Ishikawa (cell line): ENCODE measurements at regions not wholly inside any gene's neighbourhood (a gene's known extent, or its start where the extent isn't known, plus 50 kb on each side); places are given as distances from the start of the nearest gene placed in this dataset.

ENCODE experiments used
- CEBPB ChIP-seq: IDR thresholded peaks from 2 replicates; pipeline ENCODE4 v1.6.1; 2012
- CREB1 ChIP-seq: IDR thresholded peaks from 2 replicates; pipeline ENCODE4 v1.6.1; 2012; ENCODE audit warnings: low read depth
- EGR1 ChIP-seq: IDR thresholded peaks from 2 replicates; pipeline ENCODE4 v1.6.1; 2012
- EP300 ChIP-seq: IDR thresholded peaks from 2 replicates; pipeline ENCODE4 v1.6.1; 2012; ENCODE audit warnings: borderline replicate concordance
- MAX ChIP-seq: IDR thresholded peaks from 2 replicates; pipeline ENCODE4 v1.6.1; 2012
- RAD21 ChIP-seq: IDR thresholded peaks from 2 replicates; pipeline ENCODE4 v1.6.1; 2012; ENCODE audit warnings: low read depth
- REST ChIP-seq: IDR thresholded peaks from 2 replicates; pipeline ENCODE4 v1.6.1; 2012; ENCODE audit warnings: low read depth, mild to moderate bottlenecking
- TAF1 ChIP-seq: IDR thresholded peaks from 2 replicates; pipeline ENCODE4 v1.6.1; 2012; ENCODE audit warnings: low read depth, mild to moderate bottlenecking
- TEAD4 ChIP-seq: IDR thresholded peaks from 2 replicates; pipeline ENCODE4 v1.6.1; 2012
- YY1 ChIP-seq: IDR thresholded peaks from 2 replicates; pipeline ENCODE4 v1.6.1; 2012; ENCODE audit warnings: low read depth

GRCh38 chr18:55866886-55867285, 278.9 kb upstream of the TCF4 start:
- TF ChIP-seq REST, result no peak
- no peak for TF ChIP-seq CEBPB
- TF ChIP-seq TEAD4, result no peak
- no peak for TF ChIP-seq CREB1
- no peak for TF ChIP-seq RAD21
- no peak for TF ChIP-seq YY1
- TF ChIP-seq TAF1, result no peak
- TF ChIP-seq EP300, result no peak
- TF ChIP-seq MAX, result no peak
- no peak for TF ChIP-seq EGR1
